ENCODE measurements at regions not wholly inside any gene's neighbourhood (a gene's known extent, or its start where the extent isn't known, plus 50 kb on each side); places are given as distances from the start of the nearest gene placed in this dataset.

GRCh38 chr2:198385326-198385725 is 580.9 kb downstream of the PLCL1 start:
- Mint-ChIP-seq H3K9me3 (ENCODE audit: insufficient read depth) (no peaks in the 10 kb centered on the region), H3K4me3 (no peak overlapping the region)
- 100% methylated on average over 2 of the region's 4 CpGs for WGBS (ENCODE audit: insufficient coverage)

GRCh38 chr2:198383392-198383791 is 579.0 kb downstream of the PLCL1 start:
- no peaks in the 10 kb centered on the region for H3K9me3 Mint-ChIP-seq (ENCODE audit: insufficient read depth)
- no peak for ATAC-seq (ENCODE audit: low read depth)
- DNase-seq = no peak
- Histone ChIP-seq H3K4me2 (replicated peaks; ENCODE audit: low read depth, low read length, poor library complexity, severe bottlenecking) (no peak overlapping the region), H3K36me3 (replicated peaks in 1 of 2; ENCODE audit: control extremely low read depth in 1 of 2, control insufficient read depth in 1 of 2, extremely low read depth in 1 of 2, insufficient read depth in 2 of 2, low read length in 1 of 2) (no peaks in the 10 kb centered on the region), H3K4me1 (ENCODE audit: control insufficient read depth in 2 of 2, insufficient read depth in 2 of 2, low read length in 2 of 2) (no peaks in the 10 kb centered on the region), H3K9ac (ENCODE audit: low read length) (no peak overlapping the region), H3K27ac (ENCODE audit: low read length in 2 of 2) (no peak overlapping the region), H4K20me1 (ENCODE audit: control insufficient read depth, insufficient read depth, low read length, poor library complexity, severe bottlenecking) (no peaks in the 10 kb centered on the region), H3K9me3 (ENCODE audit: control extremely low read depth in 1 of 3, control insufficient read depth in 2 of 3, insufficient read depth in 1 of 3, low read length in 2 of 3) (no peaks in the 10 kb centered on the region), H3K4me3 (ENCODE audit: control extremely low read depth in 1 of 5, extremely low read depth in 1 of 5, insufficient read depth in 1 of 5, low read depth in 2 of 5, low read length in 4 of 5) (no peak overlapping the region), H3K79me2 (ENCODE audit: control insufficient read depth, insufficient read depth, low read length) (no peaks in the 10 kb centered on the region), H3K27me3 (replicated peaks in 1 of 4; ENCODE audit: control extremely low read depth in 1 of 4, control insufficient read depth in 3 of 4, insufficient read depth in 4 of 4, low read length in 3 of 4) (peaks cover 0 to 3% (median 0%) of the 10 kb centered on the region in 4 experiments), H2AFZ (ENCODE audit: insufficient read depth, low read depth, low read length, poor library complexity, severe bottlenecking) (no peak overlapping the region)
- TF ChIP-seq EZH2 (IDR thresholded peaks at IDR 0.05; ENCODE audit: borderline replicate concordance, insufficient read depth, low read depth, low read length, poor library complexity, severe bottlenecking) = no peak
- no peak for TF ChIP-seq CTCF (IDR thresholded peaks at IDR 0.05)
- H3K27me3 Mint-ChIP-seq = no peaks in the 10 kb centered on the region
- H3K4me3 Mint-ChIP-seq = no peak overlapping the region
- H3K27ac Mint-ChIP-seq = no peak overlapping the region
- intact Hi-C loops (cut with micrococcal nuclease) = no loop called here
- POLR2A ChIA-PET = no interaction called here
- no peaks in the 10 kb centered on the region for H3K4me1 Mint-ChIP-seq
- CTCF ChIA-PET = no interaction called here

More at GRCh38 chr2:198385326-198385725, 580.9 kb downstream of the PLCL1 start:
- Histone ChIP-seq H2AFZ (ENCODE audit: insufficient read depth, low read depth, low read length, poor library complexity, severe bottlenecking) (no peak overlapping the region), H3K27me3 (replicated peaks in 1 of 4; ENCODE audit: control extremely low read depth in 1 of 4, control insufficient read depth in 3 of 4, insufficient read depth in 4 of 4, low read length in 3 of 4) (peaks cover 0 to 3% (median 0%) of the 10 kb centered on the region in 4 experiments), H3K79me2 (ENCODE audit: control insufficient read depth, insufficient read depth, low read length) (no peaks in the 10 kb centered on the region), H3K4me1 (ENCODE audit: control insufficient read depth in 2 of 2, insufficient read depth in 2 of 2, low read length in 2 of 2) (no peaks in the 10 kb centered on the region), H3K27ac (ENCODE audit: low read length in 2 of 2) (no peak overlapping the region), H3K4me3 (ENCODE audit: control extremely low read depth in 1 of 5, extremely low read depth in 1 of 5, insufficient read depth in 1 of 5, low read depth in 2 of 5, low read length in 4 of 5) (no peak overlapping the region), H3K4me2 (replicated peaks; ENCODE audit: low read depth, low read length, poor library complexity, severe bottlenecking) (no peak overlapping the region), H3K9me3 (ENCODE audit: control extremely low read depth in 1 of 3, control insufficient read depth in 2 of 3, insufficient read depth in 1 of 3, low read length in 2 of 3) (no peaks in the 10 kb centered on the region), H3K36me3 (replicated peaks in 1 of 2; ENCODE audit: control extremely low read depth in 1 of 2, control insufficient read depth in 1 of 2, extremely low read depth in 1 of 2, insufficient read depth in 2 of 2, low read length in 1 of 2) (no peaks in the 10 kb centered on the region), H3K9ac (ENCODE audit: low read length) (no peak overlapping the region), H4K20me1 (ENCODE audit: control insufficient read depth, insufficient read depth, low read length, poor library complexity, severe bottlenecking) (no peaks in the 10 kb centered on the region)
- intact Hi-C loops (cut with micrococcal nuclease) = no loop called here
- no peak for TF ChIP-seq CTCF (IDR thresholded peaks at IDR 0.05)
- TF ChIP-seq EZH2 (IDR thresholded peaks at IDR 0.05; ENCODE audit: borderline replicate concordance, insufficient read depth, low read depth, low read length, poor library complexity, severe bottlenecking) = no peak
- no peak for ATAC-seq (ENCODE audit: low read depth)
- CTCF ChIA-PET = no interaction called here
- Mint-ChIP-seq H3K27me3 (no peaks in the 10 kb centered on the region), H3K4me1 (no peaks in the 10 kb centered on the region), H3K27ac (no peak overlapping the region)
- no peak for DNase-seq
- POLR2A ChIA-PET = no interaction called here
